ENCODE measurements at regions not wholly inside any gene's neighbourhood (a gene's known extent, or its start where the extent isn't known, plus 50 kb on each side); places are given as distances from the start of the nearest gene placed in this dataset.

- Histone ChIP-seq H3K4me3 (no peak overlapping the region), H3K9me3 (no peaks in the 10 kb centered on the region), H3K27me3 (no peaks in the 10 kb centered on the region), H3K4me1 (no peaks in the 10 kb centered on the region), H3K27ac (no peak overlapping the region), H3K36me3 (replicated peaks in 1 of 2; ENCODE audit: insufficient read depth in 1 of 2, low read depth in 2 of 2) (no peaks in the 10 kb centered on the region)
- TF ChIP-seq, protein P1, sequence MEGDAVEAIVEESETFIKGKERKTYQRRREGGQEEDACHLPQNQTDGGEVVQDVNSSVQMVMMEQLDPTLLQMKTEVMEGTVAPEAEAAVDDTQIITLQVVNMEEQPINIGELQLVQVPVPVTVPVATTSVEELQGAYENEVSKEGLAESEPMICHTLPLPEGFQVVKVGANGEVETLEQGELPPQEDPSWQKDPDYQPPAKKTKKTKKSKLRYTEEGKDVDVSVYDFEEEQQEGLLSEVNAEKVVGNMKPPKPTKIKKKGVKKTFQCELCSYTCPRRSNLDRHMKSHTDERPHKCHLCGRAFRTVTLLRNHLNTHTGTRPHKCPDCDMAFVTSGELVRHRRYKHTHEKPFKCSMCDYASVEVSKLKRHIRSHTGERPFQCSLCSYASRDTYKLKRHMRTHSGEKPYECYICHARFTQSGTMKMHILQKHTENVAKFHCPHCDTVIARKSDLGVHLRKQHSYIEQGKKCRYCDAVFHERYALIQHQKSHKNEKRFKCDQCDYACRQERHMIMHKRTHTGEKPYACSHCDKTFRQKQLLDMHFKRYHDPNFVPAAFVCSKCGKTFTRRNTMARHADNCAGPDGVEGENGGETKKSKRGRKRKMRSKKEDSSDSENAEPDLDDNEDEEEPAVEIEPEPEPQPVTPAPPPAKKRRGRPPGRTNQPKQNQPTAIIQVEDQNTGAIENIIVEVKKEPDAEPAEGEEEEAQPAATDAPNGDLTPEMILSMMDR (IDR thresholded peaks at IDR 0.05), result no peak
- no peak for TF ChIP-seq POLR2A (IDR thresholded peaks at IDR 0.05)
- WGBS, 2 donors, result 8 to 10% methylated on average over 1 of the region's 1 CpG
- intact Hi-C loops (cut with DNase I), result no loop called here
- DNase-seq, result no peak
- ATAC-seq, result no peak
Measured at GRCh38 chr7:82494420-82494819, 50.8 kb upstream of the CACNA2D1 start.
